Astrocyte (in vitro differentiated cells and primary cell): ENCODE measurements at regions not wholly inside any gene's neighbourhood (a gene's known extent, or its start where the extent isn't known, plus 50 kb on each side); places are given as distances from the start of the nearest gene placed in this dataset.

ENCODE experiments used
- EZH2 ChIP-seq: IDR thresholded peaks from 2 replicates; pipeline ENCODE4 v1.6.1; 2012; ENCODE audit warnings: mild to moderate bottlenecking, low read length, inconsistent platforms; ENCODE audit not compliant: insufficient read depth
- TF ChIP-seq, protein P1 (sequence below): IDR thresholded peaks from 2 replicates; pipeline ENCODE4 v1.5.1; 2011; ENCODE audit warnings: low read depth, mild to moderate bottlenecking, inconsistent platforms, low read length, moderate library complexity; ENCODE audit not compliant: insufficient read depth

DNA sequence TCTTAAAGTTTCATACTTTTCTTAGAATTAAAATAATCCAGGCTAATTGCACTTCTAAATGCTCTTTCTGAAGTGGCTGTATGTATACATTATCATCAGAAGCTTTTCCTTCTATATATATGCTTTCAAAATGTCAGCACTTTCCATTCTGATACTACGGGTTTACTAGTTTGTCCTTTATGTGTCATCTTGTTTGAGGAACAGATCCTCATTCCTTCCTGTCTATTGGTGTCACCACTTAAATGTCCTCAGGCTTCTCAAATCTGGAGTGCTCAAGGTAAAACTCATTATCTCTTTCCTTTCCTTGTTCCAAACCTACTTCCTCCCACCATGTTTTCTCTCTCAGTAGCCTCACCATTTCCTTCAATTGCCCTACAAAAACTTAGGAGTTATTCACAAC, 236.3 kb downstream of the CSNK1G3 start:
- TF ChIP-seq, protein P1, sequence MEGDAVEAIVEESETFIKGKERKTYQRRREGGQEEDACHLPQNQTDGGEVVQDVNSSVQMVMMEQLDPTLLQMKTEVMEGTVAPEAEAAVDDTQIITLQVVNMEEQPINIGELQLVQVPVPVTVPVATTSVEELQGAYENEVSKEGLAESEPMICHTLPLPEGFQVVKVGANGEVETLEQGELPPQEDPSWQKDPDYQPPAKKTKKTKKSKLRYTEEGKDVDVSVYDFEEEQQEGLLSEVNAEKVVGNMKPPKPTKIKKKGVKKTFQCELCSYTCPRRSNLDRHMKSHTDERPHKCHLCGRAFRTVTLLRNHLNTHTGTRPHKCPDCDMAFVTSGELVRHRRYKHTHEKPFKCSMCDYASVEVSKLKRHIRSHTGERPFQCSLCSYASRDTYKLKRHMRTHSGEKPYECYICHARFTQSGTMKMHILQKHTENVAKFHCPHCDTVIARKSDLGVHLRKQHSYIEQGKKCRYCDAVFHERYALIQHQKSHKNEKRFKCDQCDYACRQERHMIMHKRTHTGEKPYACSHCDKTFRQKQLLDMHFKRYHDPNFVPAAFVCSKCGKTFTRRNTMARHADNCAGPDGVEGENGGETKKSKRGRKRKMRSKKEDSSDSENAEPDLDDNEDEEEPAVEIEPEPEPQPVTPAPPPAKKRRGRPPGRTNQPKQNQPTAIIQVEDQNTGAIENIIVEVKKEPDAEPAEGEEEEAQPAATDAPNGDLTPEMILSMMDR: no peak
- no peak for TF ChIP-seq EZH2
